ENCODE measurements at regions not wholly inside any gene's neighbourhood (a gene's known extent, or its start where the extent isn't known, plus 50 kb on each side); places are given as distances from the start of the nearest gene placed in this dataset.

GRCh38 chr6:23222724-23223123 lies 653.4 kb downstream of the HDGFL1 start:
- H3K4me3 Mint-ChIP-seq (ENCODE audit: unreplicated experiment): no peak overlapping the region
- BruUV-seq (replicated peaks): no TSS peak
- POLR2A ChIA-PET: no interaction called here
- no peaks in the 10 kb centered on the region for H3K36me3 Mint-ChIP-seq (ENCODE audit: insufficient read depth, unreplicated experiment)
- intact Hi-C loops (cut with micrococcal nuclease): no loop called here
- no peak overlapping the region for H3K27ac Mint-ChIP-seq (ENCODE audit: low read depth, unreplicated experiment)
- no peaks in the 10 kb centered on the region for H3K9me3 Mint-ChIP-seq (ENCODE audit: unreplicated experiment)
- no peak for TF ChIP-seq CTCF (IDR thresholded peaks at IDR 0.05; ENCODE audit: unreplicated experiment)
- CTCF ChIA-PET: no interaction called here
- no peaks in the 10 kb centered on the region for H3K27me3 Mint-ChIP-seq (ENCODE audit: insufficient read depth, unreplicated experiment)
- H3K4me1 Mint-ChIP-seq (ENCODE audit: insufficient read depth, unreplicated experiment): no peaks in the 10 kb centered on the region
- DNase-seq (ENCODE audit: unreplicated experiment): no peak

GRCh38 chr6:23224540-23224939 lies 655.2 kb downstream of the HDGFL1 start:
- H3K4me1 Mint-ChIP-seq (ENCODE audit: insufficient read depth, unreplicated experiment): no peaks in the 10 kb centered on the region
- no TSS peak for BruUV-seq (replicated peaks)
- TF ChIP-seq CTCF (IDR thresholded peaks at IDR 0.05; ENCODE audit: unreplicated experiment): no peak
- POLR2A ChIA-PET: no interaction called here
- CTCF ChIA-PET: no interaction called here
- H3K9me3 Mint-ChIP-seq (ENCODE audit: unreplicated experiment): no peaks in the 10 kb centered on the region
- H3K36me3 Mint-ChIP-seq (ENCODE audit: insufficient read depth, unreplicated experiment): no peaks in the 10 kb centered on the region
- H3K4me3 Mint-ChIP-seq (ENCODE audit: unreplicated experiment): no peak overlapping the region
- no peaks in the 10 kb centered on the region for H3K27me3 Mint-ChIP-seq (ENCODE audit: insufficient read depth, unreplicated experiment)
- no peak overlapping the region for H3K27ac Mint-ChIP-seq (ENCODE audit: low read depth, unreplicated experiment)
- intact Hi-C loops (cut with micrococcal nuclease): no loop called here
- no peak for DNase-seq (ENCODE audit: unreplicated experiment)

- Mint-ChIP-seq H3K36me3 (ENCODE audit: insufficient read depth, unreplicated experiment) (no peaks in the 10 kb centered on the region), H3K4me1 (ENCODE audit: insufficient read depth, unreplicated experiment) (no peaks in the 10 kb centered on the region), H3K4me3 (ENCODE audit: unreplicated experiment) (no peak overlapping the region), H3K27me3 (ENCODE audit: insufficient read depth, unreplicated experiment) (no peaks in the 10 kb centered on the region), H3K9me3 (ENCODE audit: unreplicated experiment) (no peaks in the 10 kb centered on the region), H3K27ac (ENCODE audit: low read depth, unreplicated experiment) (no peak overlapping the region)
- ChIA-PET POLR2A (interaction anchor here (0.6 kb wide), 1 partner anchor 92 kb away, joined by 3 read pairs; no protein-coding TSS in a partner anchor), CTCF (interaction anchor here (0.6 kb wide), 2 partner anchors 39 to 1476 kb away, joined by 4 read pairs; no protein-coding TSS in a partner anchor)
- no peak for TF ChIP-seq CTCF (IDR thresholded peaks at IDR 0.05; ENCODE audit: unreplicated experiment)
- BruUV-seq (replicated peaks): no TSS peak
- intact Hi-C loops (cut with micrococcal nuclease): no loop called here
- peak; percentile 54 for DNase-seq (ENCODE audit: unreplicated experiment)
These were observed 659.2 kb downstream of the HDGFL1 start for GRCh38 chr6:23228439-23229024.

- BruUV-seq (replicated peaks): no TSS peak
- TF ChIP-seq CTCF (IDR thresholded peaks at IDR 0.05; ENCODE audit: unreplicated experiment): no peak
- intact Hi-C loops (cut with micrococcal nuclease): no loop called here
- no peaks in the 10 kb centered on the region for H3K36me3 Mint-ChIP-seq (ENCODE audit: insufficient read depth, unreplicated experiment)
- peaks cover 11% of the 10 kb centered on the region for H3K4me1 Mint-ChIP-seq (ENCODE audit: insufficient read depth, unreplicated experiment)
- H3K4me3 Mint-ChIP-seq (ENCODE audit: unreplicated experiment): no peak overlapping the region
- H3K27ac Mint-ChIP-seq (ENCODE audit: low read depth, unreplicated experiment): no peak overlapping the region
- no peaks in the 10 kb centered on the region for H3K9me3 Mint-ChIP-seq (ENCODE audit: unreplicated experiment)
- no peaks in the 10 kb centered on the region for H3K27me3 Mint-ChIP-seq (ENCODE audit: insufficient read depth, unreplicated experiment)
- CTCF ChIA-PET: no interaction called here
- POLR2A ChIA-PET: no interaction called here
- DNase-seq (ENCODE audit: unreplicated experiment): no peak
These were observed 674.5 kb downstream of the HDGFL1 start for GRCh38 chr6:23243854-23244253.
